ENCODE measurements at regions not wholly inside any gene's neighbourhood (a gene's known extent, or its start where the extent isn't known, plus 50 kb on each side); places are given as distances from the start of the nearest gene placed in this dataset.

DNA sequence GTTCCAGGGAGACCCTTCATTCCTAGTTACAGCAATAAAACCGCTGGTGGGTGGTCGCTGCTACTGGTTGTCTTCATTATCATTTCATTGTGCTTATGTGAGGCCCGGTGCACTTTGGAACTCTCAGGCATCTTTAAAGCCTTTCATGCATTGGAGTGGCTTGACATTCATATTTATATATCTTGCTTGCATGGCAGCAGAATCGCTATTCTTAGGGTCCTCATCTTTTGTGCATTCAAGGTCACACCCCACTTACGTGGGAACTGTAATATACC lies 110.1 kb downstream of the ZBTB18 start:
- no peak for DNase-seq
- no peak overlapping the region for H3K4me2 ChIP-seq
- no peaks in the 10 kb centered on the region for H4K20me1 ChIP-seq (ENCODE audit: insufficient read depth)
- no TSS peak for BruUV-seq (replicated peaks)
- no peaks in the 10 kb centered on the region for H3K79me2 ChIP-seq (ENCODE audit: low read depth)
- H3K27ac ChIP-seq, result no peak overlapping the region
- POLR2A ChIA-PET (ENCODE audit: unreplicated experiment), result no interaction called here
- CTCF ChIA-PET, result no interaction called here
- TF ChIP-seq, protein P1, sequence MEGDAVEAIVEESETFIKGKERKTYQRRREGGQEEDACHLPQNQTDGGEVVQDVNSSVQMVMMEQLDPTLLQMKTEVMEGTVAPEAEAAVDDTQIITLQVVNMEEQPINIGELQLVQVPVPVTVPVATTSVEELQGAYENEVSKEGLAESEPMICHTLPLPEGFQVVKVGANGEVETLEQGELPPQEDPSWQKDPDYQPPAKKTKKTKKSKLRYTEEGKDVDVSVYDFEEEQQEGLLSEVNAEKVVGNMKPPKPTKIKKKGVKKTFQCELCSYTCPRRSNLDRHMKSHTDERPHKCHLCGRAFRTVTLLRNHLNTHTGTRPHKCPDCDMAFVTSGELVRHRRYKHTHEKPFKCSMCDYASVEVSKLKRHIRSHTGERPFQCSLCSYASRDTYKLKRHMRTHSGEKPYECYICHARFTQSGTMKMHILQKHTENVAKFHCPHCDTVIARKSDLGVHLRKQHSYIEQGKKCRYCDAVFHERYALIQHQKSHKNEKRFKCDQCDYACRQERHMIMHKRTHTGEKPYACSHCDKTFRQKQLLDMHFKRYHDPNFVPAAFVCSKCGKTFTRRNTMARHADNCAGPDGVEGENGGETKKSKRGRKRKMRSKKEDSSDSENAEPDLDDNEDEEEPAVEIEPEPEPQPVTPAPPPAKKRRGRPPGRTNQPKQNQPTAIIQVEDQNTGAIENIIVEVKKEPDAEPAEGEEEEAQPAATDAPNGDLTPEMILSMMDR (conservative IDR thresholded peaks at IDR 0.05), result no peak
- no peak for TF ChIP-seq EZH2 (IDR thresholded peaks at IDR 0.05; ENCODE audit: low read depth)
- H2AFZ ChIP-seq, result no peak overlapping the region
- no peak overlapping the region for H3K4me3 ChIP-seq
- H3K9me2 ChIP-seq (ENCODE audit: insufficient read depth), result no peaks in the 10 kb centered on the region
- H3K4me1 ChIP-seq (replicated peaks; ENCODE audit: insufficient read depth), result peaks cover 57% of the 10 kb centered on the region
- peaks cover 41% of the 10 kb centered on the region for H3F3A ChIP-seq (ENCODE audit: insufficient read depth, low read depth)
- no peaks in the 10 kb centered on the region for H3K9me3 ChIP-seq (ENCODE audit: insufficient read depth, low read depth)
- no peaks in the 10 kb centered on the region for H3K27me3 ChIP-seq (ENCODE audit: insufficient read depth, low read depth)
- intact Hi-C loops (cut with micrococcal nuclease; ENCODE audit: unreplicated experiment), result no loop called here
- H3K36me3 ChIP-seq (ENCODE audit: low read depth), result no peaks in the 10 kb centered on the region

DNA sequence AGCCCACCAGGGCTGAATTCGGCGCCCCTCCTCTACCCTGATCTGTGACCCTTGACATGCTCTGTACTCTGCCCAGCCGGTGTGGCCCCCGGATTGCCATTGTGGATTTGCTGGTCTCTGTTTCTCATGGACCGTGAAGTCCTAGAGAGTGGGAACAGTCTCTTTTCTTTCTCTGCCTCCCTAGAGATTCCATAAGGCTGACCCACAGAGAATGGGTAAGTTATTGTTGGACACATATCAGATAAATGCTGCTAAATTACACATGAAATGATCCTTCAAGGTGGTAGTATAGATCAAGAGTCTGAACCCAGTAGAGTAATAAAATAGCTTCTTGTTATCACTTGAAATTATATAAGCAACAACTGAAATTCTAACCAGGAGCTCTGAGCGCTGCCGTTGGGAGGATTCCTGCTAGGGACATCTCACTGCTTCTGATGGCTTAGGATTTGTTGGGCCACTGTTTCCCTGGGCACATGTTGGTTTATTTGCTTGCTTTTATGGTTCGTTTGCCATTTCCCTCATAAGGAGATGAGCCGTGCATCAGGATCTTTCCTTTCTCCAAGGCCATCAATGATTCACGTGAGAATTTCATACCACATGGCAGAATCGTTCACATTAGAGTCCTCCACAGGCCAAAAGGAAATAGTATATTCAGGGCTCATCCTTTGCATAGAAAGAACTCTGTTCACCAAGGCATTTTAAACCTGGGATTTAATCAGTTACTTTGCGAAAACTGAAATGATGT lies 111.9 kb downstream of the ZBTB18 start:
- CTCF ChIA-PET, result interaction anchor here (0.5 kb wide), 1 partner anchor 117 kb away, joined by 9 read pairs; no protein-coding TSS in a partner anchor
- H3K4me1 ChIP-seq (replicated peaks; ENCODE audit: insufficient read depth), result peaks cover 57% of the 10 kb centered on the region
- no peaks in the 10 kb centered on the region for H3K79me2 ChIP-seq (ENCODE audit: low read depth)
- H2AFZ ChIP-seq, result peak overlapping the region; percentile 17
- H3K27me3 ChIP-seq (ENCODE audit: insufficient read depth, low read depth), result no peaks in the 10 kb centered on the region
- no peaks in the 10 kb centered on the region for H3K9me3 ChIP-seq (ENCODE audit: insufficient read depth, low read depth)
- peak overlapping the region; percentile 83 for H3K27ac ChIP-seq
- BruUV-seq (replicated peaks), result no TSS peak
- DNase-seq, result peak in 1 of 2 experiments; percentile 60
- H3K36me3 ChIP-seq (ENCODE audit: low read depth), result no peaks in the 10 kb centered on the region
- H3K4me3 ChIP-seq, result peak overlapping the region; percentile 15; the same call in 1 of the 2 replicates
- TF ChIP-seq, protein P1 (conservative IDR thresholded peaks at IDR 0.05), result no peak
- TF ChIP-seq EZH2 (IDR thresholded peaks at IDR 0.05; ENCODE audit: low read depth), result no peak
- H4K20me1 ChIP-seq (ENCODE audit: insufficient read depth), result no peaks in the 10 kb centered on the region
- intact Hi-C loops (cut with micrococcal nuclease; ENCODE audit: unreplicated experiment), result no loop called here
- peak overlapping the region; percentile 59 for H3K4me2 ChIP-seq
- POLR2A ChIA-PET (ENCODE audit: unreplicated experiment), result interaction anchor here (0.7 kb wide), 1 partner anchor 909 kb away, joined by 3 read pairs; no protein-coding TSS in a partner anchor
- H3K9me2 ChIP-seq (ENCODE audit: insufficient read depth), result no peaks in the 10 kb centered on the region
- peaks cover 41% of the 10 kb centered on the region for H3F3A ChIP-seq (ENCODE audit: insufficient read depth, low read depth)

DNA sequence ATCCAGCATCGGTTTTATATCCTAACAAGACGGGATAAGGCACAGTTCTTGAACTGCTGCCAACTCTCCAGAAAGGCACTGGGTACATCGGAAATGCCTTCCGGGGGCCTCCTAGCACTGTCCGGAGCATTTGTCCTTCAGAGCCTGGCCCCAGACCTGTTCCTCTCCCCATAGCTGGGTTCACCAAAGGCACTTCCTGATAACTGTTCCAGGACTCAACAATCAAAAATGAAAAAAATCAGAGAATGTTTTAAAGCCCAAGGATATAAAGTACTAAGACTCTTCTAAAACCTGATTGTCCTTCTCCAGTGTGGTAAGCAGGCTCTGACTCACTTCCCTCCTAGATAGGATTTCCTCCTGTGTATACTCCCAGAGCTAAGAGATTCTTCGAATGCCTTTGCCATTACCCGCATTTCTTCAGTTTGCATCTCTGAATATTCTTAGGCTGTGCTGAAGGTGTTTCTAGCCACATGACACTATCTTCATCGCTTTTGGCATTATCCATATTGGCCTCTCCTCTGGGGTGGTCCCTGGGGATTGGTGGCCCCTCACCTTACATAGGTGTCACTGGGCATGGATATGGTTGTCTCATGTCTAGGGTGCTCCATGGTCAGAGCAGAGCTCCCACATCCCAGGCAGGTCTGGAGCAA lies 112.9 kb downstream of the ZBTB18 start:
- H2AFZ ChIP-seq, result no peak overlapping the region
- H3K4me3 ChIP-seq, result peak overlapping the region; percentile 15; the same call in 1 of the 2 replicates
- ChIA-PET POLR2A (ENCODE audit: unreplicated experiment) (interaction anchor here (0.6 to 0.7 kb wide), 3 partner anchors 116 to 239 kb away, joined by 3 to 7 read pairs (median 4); no protein-coding TSS in a partner anchor), CTCF (no interaction called here)
- no peaks in the 10 kb centered on the region for H3K36me3 ChIP-seq (ENCODE audit: low read depth)
- H3K9me3 ChIP-seq (ENCODE audit: insufficient read depth, low read depth), result no peaks in the 10 kb centered on the region
- no peaks in the 10 kb centered on the region for H3K79me2 ChIP-seq (ENCODE audit: low read depth)
- peaks cover 39% of the 10 kb centered on the region for H3F3A ChIP-seq (ENCODE audit: insufficient read depth, low read depth)
- peak overlapping the region; percentile 83 for H3K27ac ChIP-seq
- TF ChIP-seq EZH2 (IDR thresholded peaks at IDR 0.05; ENCODE audit: low read depth), result no peak
- TF ChIP-seq, protein P1 (conservative IDR thresholded peaks at IDR 0.05), result no peak
- no peaks in the 10 kb centered on the region for H4K20me1 ChIP-seq (ENCODE audit: insufficient read depth)
- no peaks in the 10 kb centered on the region for H3K9me2 ChIP-seq (ENCODE audit: insufficient read depth)
- BruUV-seq (replicated peaks), result no TSS peak
- peaks cover 54% of the 10 kb centered on the region for H3K4me1 ChIP-seq (replicated peaks; ENCODE audit: insufficient read depth)
- H3K27me3 ChIP-seq (ENCODE audit: insufficient read depth, low read depth), result no peaks in the 10 kb centered on the region
- peak; percentile 76 to 100 for DNase-seq
- intact Hi-C loops (cut with micrococcal nuclease; ENCODE audit: unreplicated experiment), result loop anchor here (1.0 to 2.0 kb wide), 5 partner anchors 50 to 313 kb away; no protein-coding TSS in a partner anchor
- peak overlapping the region; percentile 59 for H3K4me2 ChIP-seq

All from PC-9 (cell line).